Lower leg skin (tissue), 3 donors: ENCODE measurements at regions not wholly inside any gene's neighbourhood (a gene's known extent, or its start where the extent isn't known, plus 50 kb on each side); places are given as distances from the start of the nearest gene placed in this dataset.

ENCODE experiments used
- POLR2A ChIP-seq, 2 donors: fragments of 450-650 bp; IDR thresholded peaks; one replicate each; pipeline ENCODE4 v1.6.1; 2016 to 2017; ENCODE audit warnings: antibody characterized with exemption in 2 of 2, mild to moderate bottlenecking in 1 of 2, moderate library complexity in 1 of 2
- TF ChIP-seq, protein P1 (sequence below), 3 donors: fragments of 450-650 bp; IDR thresholded peaks; one replicate each; pipeline ENCODE4 v1.5.1; 2016; ENCODE audit warnings: antibody characterized with exemption in 3 of 3, mild to moderate bottlenecking in 3 of 3, moderate library complexity in 2 of 3

DNA sequence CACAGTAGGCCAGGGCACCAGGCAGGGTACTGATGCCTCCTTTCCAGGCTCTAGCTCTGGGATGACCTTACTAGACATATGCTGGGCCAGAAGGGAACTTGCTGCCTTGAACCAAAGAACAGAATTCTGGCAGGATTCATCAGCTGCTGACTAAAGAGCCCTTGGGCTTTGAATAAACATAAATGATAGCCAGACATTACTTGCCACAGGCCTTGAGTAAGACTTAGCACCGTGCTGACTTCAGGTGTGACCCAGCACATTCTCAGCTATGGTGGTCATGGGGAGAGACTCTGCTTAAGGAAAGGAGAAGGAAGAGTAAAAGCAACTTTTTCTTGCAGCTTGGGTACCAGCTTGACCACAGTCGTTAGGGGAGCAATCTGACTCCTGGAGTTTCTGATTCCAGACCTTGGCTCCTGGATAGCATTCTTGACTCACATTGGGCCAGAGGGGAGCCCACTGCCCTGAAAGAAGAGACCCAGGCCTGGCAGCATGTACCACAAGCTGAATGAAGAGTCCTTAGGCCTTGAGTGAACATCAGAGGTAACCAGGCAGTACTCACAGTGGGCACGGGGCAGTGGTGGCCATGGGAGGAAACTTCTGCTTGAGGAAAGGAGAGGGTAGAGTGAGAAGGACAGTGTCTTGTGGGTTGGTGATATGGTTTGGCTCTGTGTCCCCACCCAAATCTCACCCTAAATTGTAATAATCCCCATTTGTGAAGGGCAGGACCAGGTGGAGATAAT lies 926.1 kb upstream of the SORCS1 start:
- no peak for TF ChIP-seq POLR2A (IDR thresholded peaks at IDR 0.05)
- TF ChIP-seq, protein P1, sequence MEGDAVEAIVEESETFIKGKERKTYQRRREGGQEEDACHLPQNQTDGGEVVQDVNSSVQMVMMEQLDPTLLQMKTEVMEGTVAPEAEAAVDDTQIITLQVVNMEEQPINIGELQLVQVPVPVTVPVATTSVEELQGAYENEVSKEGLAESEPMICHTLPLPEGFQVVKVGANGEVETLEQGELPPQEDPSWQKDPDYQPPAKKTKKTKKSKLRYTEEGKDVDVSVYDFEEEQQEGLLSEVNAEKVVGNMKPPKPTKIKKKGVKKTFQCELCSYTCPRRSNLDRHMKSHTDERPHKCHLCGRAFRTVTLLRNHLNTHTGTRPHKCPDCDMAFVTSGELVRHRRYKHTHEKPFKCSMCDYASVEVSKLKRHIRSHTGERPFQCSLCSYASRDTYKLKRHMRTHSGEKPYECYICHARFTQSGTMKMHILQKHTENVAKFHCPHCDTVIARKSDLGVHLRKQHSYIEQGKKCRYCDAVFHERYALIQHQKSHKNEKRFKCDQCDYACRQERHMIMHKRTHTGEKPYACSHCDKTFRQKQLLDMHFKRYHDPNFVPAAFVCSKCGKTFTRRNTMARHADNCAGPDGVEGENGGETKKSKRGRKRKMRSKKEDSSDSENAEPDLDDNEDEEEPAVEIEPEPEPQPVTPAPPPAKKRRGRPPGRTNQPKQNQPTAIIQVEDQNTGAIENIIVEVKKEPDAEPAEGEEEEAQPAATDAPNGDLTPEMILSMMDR (IDR thresholded peaks at IDR 0.05): no peak
